22Rv1 (cell line): ENCODE measurements at regions not wholly inside any gene's neighbourhood (a gene's known extent, or its start where the extent isn't known, plus 50 kb on each side); places are given as distances from the start of the nearest gene placed in this dataset.

Experiments
- ZFX ChIP-seq: fragments of 450-650 bp; IDR thresholded peaks from 2 replicates; pipeline ENCODE4 v1.6.1; 2017; ENCODE audit warnings: antibody characterized with exemption, borderline replicate concordance
- TF ChIP-seq, protein P1 (sequence below): fragments of 450-650 bp; IDR thresholded peaks from 2 replicates; pipeline ENCODE4 v1.5.1; 2017; ENCODE audit warnings: mild to moderate bottlenecking

DNA sequence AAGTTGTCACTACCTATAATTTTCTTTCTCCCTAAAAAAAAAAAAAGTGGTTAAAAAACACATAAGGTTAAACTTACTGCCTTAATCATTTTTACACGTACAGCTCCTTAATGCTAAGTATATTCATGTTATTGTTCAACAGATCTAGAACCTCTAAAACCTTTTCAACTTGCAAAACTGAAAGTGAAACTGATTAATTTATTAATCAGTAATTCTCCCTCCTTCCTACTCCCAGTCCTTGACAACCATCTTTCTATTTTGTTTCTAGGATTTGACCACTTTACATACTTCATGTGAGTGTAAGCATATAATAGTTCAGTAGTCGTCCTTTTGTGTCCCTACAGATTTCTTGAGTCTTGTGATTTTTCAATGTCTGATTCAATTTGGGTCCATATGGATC, 251.4 kb upstream of the KIF2B start:
- TF ChIP-seq, protein P1, sequence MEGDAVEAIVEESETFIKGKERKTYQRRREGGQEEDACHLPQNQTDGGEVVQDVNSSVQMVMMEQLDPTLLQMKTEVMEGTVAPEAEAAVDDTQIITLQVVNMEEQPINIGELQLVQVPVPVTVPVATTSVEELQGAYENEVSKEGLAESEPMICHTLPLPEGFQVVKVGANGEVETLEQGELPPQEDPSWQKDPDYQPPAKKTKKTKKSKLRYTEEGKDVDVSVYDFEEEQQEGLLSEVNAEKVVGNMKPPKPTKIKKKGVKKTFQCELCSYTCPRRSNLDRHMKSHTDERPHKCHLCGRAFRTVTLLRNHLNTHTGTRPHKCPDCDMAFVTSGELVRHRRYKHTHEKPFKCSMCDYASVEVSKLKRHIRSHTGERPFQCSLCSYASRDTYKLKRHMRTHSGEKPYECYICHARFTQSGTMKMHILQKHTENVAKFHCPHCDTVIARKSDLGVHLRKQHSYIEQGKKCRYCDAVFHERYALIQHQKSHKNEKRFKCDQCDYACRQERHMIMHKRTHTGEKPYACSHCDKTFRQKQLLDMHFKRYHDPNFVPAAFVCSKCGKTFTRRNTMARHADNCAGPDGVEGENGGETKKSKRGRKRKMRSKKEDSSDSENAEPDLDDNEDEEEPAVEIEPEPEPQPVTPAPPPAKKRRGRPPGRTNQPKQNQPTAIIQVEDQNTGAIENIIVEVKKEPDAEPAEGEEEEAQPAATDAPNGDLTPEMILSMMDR, result no peak
- no peak for TF ChIP-seq ZFX
